ENCODE measurements at regions not wholly inside any gene's neighbourhood (a gene's known extent, or its start where the extent isn't known, plus 50 kb on each side); places are given as distances from the start of the nearest gene placed in this dataset.
"Not testable (repeated sequence)": the region's sequence is repeated elsewhere in the genome, so short reads cannot be mapped to it uniquely, and the experiment has no call there.

GRCh38 chr5:67773411-67774266 is 441.9 kb upstream of the PIK3R1 start:
- DNase-seq (ENCODE audit: low read depth in 2 of 2) = no peak

- DNase-seq (ENCODE audit: low read depth in 2 of 2) = no peak
These were observed 443.8 kb upstream of the PIK3R1 start for GRCh38 chr5:67771791-67772190.

- no peak for DNase-seq (ENCODE audit: low read depth in 2 of 2)
These were observed 444.3 kb upstream of the PIK3R1 start for GRCh38 chr5:67771221-67771620.

GRCh38 chr5:67770431-67771025 is 445.0 kb upstream of the PIK3R1 start:
- DNase-seq (ENCODE audit: low read depth in 2 of 2) = no peak

- DNase-seq (ENCODE audit: low read depth in 2 of 2) = no peak
These were observed 449.9 kb upstream of the PIK3R1 start for GRCh38 chr5:67765697-67766096.

- DNase-seq (ENCODE audit: low read depth in 2 of 2) = not testable (repeated sequence)
These were observed 457.8 kb upstream of the PIK3R1 start for GRCh38 chr5:67757771-67758170.

GRCh38 chr5:67752357-67752708 is 463.2 kb upstream of the PIK3R1 start:
- no peak for DNase-seq (ENCODE audit: low read depth in 2 of 2)

GRCh38 chr5:67748165-67748690 is 467.3 kb upstream of the PIK3R1 start:
- DNase-seq (ENCODE audit: low read depth in 2 of 2) = no peak

- DNase-seq (ENCODE audit: low read depth in 2 of 2) = no peak
These were observed 468.5 kb upstream of the PIK3R1 start for GRCh38 chr5:67747096-67747495.

- DNase-seq (ENCODE audit: low read depth in 2 of 2) = not testable (repeated sequence)
These were observed 468.9 kb upstream of the PIK3R1 start for GRCh38 chr5:67746608-67747007.

- DNase-seq (ENCODE audit: low read depth in 2 of 2) = no peak
These were observed 469.5 kb upstream of the PIK3R1 start for GRCh38 chr5:67746103-67746502.

- DNase-seq (ENCODE audit: low read depth in 2 of 2) = no peak
These were observed 482.6 kb upstream of the PIK3R1 start for GRCh38 chr5:67732921-67733320.

- no peak for DNase-seq (ENCODE audit: low read depth in 2 of 2)
These were observed 483.1 kb upstream of the PIK3R1 start for GRCh38 chr5:67732471-67732870.

- DNase-seq (ENCODE audit: low read depth in 2 of 2) = no peak
These were observed 483.7 kb upstream of the PIK3R1 start for GRCh38 chr5:67731886-67732285.

- DNase-seq (ENCODE audit: low read depth in 2 of 2) = no peak
These were observed 484.6 kb upstream of the PIK3R1 start for GRCh38 chr5:67730917-67731474.

GRCh38 chr5:67728326-67728890 is 487.1 kb upstream of the PIK3R1 start:
- no peak for DNase-seq (ENCODE audit: low read depth in 2 of 2)

GRCh38 chr5:67725604-67726003 is 490.0 kb upstream of the PIK3R1 start:
- no peak for DNase-seq (ENCODE audit: low read depth in 2 of 2)

GRCh38 chr5:67724412-67725135 is 491.0 kb upstream of the PIK3R1 start:
- DNase-seq (ENCODE audit: low read depth in 2 of 2) = no peak

GRCh38 chr5:67723873-67724272 is 491.7 kb upstream of the PIK3R1 start:
- DNase-seq (ENCODE audit: low read depth in 2 of 2) = no peak

GRCh38 chr5:67722582-67722981 is 493.0 kb upstream of the PIK3R1 start:
- DNase-seq (ENCODE audit: low read depth in 2 of 2) = not testable (repeated sequence)

GRCh38 chr5:67720162-67720772 is 495.3 kb upstream of the PIK3R1 start:
- no peak for DNase-seq (ENCODE audit: low read depth in 2 of 2)
